H1 (cell line): ENCODE measurements at regions not wholly inside any gene's neighbourhood (a gene's known extent, or its start where the extent isn't known, plus 50 kb on each side); places are given as distances from the start of the nearest gene placed in this dataset.

Experiments
- CTCF ChIA-PET: fragments of 300-600 bp; sonication (Branson Sonifier 250); formaldehyde crosslinking; loops from one replicate; lab custom pipeline; 2021; ENCODE audit not compliant: partially characterized antibody; lab: Charles Lee
- POLR2A ChIA-PET: fragments of 300-600 bp; sonication (Branson Sonifier 250); formaldehyde crosslinking; loops from one replicate; lab custom pipeline; 2021; ENCODE audit warnings: inconsistent platforms; ENCODE audit not compliant: partially characterized antibody; lab: Charles Lee
- DNase-seq, 2 experiments: peaks; one replicate each; pipeline versions ENCODE4 v3.0.0 to v3.0.0-alpha.2; 2010 to 2022; ENCODE audit warnings: low spot score in 2 of 2, low read depth in 1 of 2, mixed read lengths in 1 of 2
- FAIRE-seq: peaks from 2 replicates; lab custom pipeline; 2011; peaks lifted over from hg19 to GRCh38; lab: Jason Lieb, UNC
- H2AFZ ChIP-seq: 2 replicates; pipeline ENCODE4 v1.8.1; 2012; ENCODE audit warnings: low read length, inconsistent platforms
- H2AK5ac ChIP-seq: 2 replicates; pipeline ENCODE4 v1.6.1; 2013; ENCODE audit warnings: low read depth, low read length
- H2BK120ac ChIP-seq: replicated peaks from 2 replicates; pipeline ENCODE3; 2013; ENCODE audit warnings: low read depth, low read length, inconsistent platforms
- H2BK12ac ChIP-seq: 2 replicates; pipeline ENCODE4 v1.6.1; 2013; ENCODE audit warnings: low read depth, low read length
- H2BK15ac ChIP-seq: 2 replicates; pipeline ENCODE4 v1.6.1; 2013; ENCODE audit warnings: low read length
- H2BK20ac ChIP-seq: 2 replicates; pipeline ENCODE4 v1.6.1; 2013; ENCODE audit warnings: low read length
- H2BK5ac ChIP-seq: 2 replicates; pipeline ENCODE4 v1.6.1; 2013; ENCODE audit warnings: low read depth, low read length
- H3K14ac ChIP-seq: 2 replicates; pipeline ENCODE4 v1.6.1; 2013; ENCODE audit warnings: inconsistent platforms; ENCODE audit not compliant: insufficient read length
- H3K18ac ChIP-seq: 2 replicates; pipeline ENCODE4 v1.6.1; 2013; ENCODE audit warnings: low read length; ENCODE audit errors: extremely low read depth
- H3K23ac ChIP-seq: 2 replicates; pipeline ENCODE4 v1.6.1; 2013; ENCODE audit warnings: inconsistent platforms; ENCODE audit not compliant: insufficient read length
- H3K23me2 ChIP-seq: 2 replicates; pipeline ENCODE4 v1.6.1; 2013; ENCODE audit warnings: low read depth, low read length
- H3K27ac ChIP-seq: 2 replicates; pipeline ENCODE4 v1.6.1; 2011; ENCODE audit warnings: low read depth, low read length, inconsistent platforms
- H3K27me3 ChIP-seq, 4 experiments: replicated peaks in 1 of 4; 1 replicate in 1 of 4; 2 replicates in 3 of 4; pipeline versions ENCODE4 v1.6.1 to v1.8.1; 2011 to 2013; ENCODE audit warnings: low read length in 3 of 4, mild to moderate bottlenecking in 3 of 4, inconsistent platforms in 2 of 4, mixed read lengths in 2 of 4, moderate library complexity in 1 of 4; ENCODE audit not compliant: control insufficient read depth in 3 of 4, insufficient read depth in 3 of 4; ENCODE audit errors: extremely low read depth in 1 of 4
- H3K36me3 ChIP-seq, 4 experiments: 2 replicates each; pipeline versions ENCODE4 v1.6.1 to v1.8.1; 2011 to 2013; ENCODE audit warnings: mild to moderate bottlenecking in 4 of 4, low read length in 3 of 4, moderate library complexity in 2 of 4, control low read depth in 1 of 4, inconsistent platforms in 1 of 4; ENCODE audit not compliant: insufficient read depth in 4 of 4, control insufficient read depth in 2 of 4
- H3K4ac ChIP-seq: replicated peaks from 2 replicates; pipeline ENCODE3; 2013; ENCODE audit warnings: low read length, low read depth, mixed read lengths, inconsistent platforms; ENCODE audit not compliant: insufficient read length
- H3K4me1 ChIP-seq, 4 experiments: replicated peaks in 1 of 4; 1 replicate in 1 of 4; 2 replicates in 3 of 4; pipeline versions ENCODE4 v1.6.1 to v1.8.1; 2011 to 2013; ENCODE audit warnings: low read length in 3 of 4, inconsistent platforms in 2 of 4, mixed read lengths in 1 of 4; ENCODE audit not compliant: insufficient read depth in 4 of 4, control insufficient read depth in 3 of 4
- H3K4me2 ChIP-seq, 2 experiments: 2 replicates each; pipeline versions ENCODE4 v1.6.1 to v1.8.1; 2011 to 2013; ENCODE audit warnings: low read depth in 2 of 2, low read length in 2 of 2, control low read depth in 1 of 2, inconsistent platforms in 1 of 2, mild to moderate bottlenecking in 1 of 2; ENCODE audit not compliant: insufficient read depth in 1 of 2
- H3K4me3 ChIP-seq, 4 experiments: fragments of 200-600, 300-600 bp in 1 of 4; sonication (generic), shearing (Covaris generic), sonication (Bioruptor Twin) in 1 of 4; 2 replicates each; pipeline versions ENCODE4 v1.5.1 to v1.8.1; 2011 to 2016; ENCODE audit warnings: low read length in 4 of 4, low read depth in 3 of 4, control low read depth in 2 of 4, inconsistent platforms in 2 of 4, mild to moderate bottlenecking in 2 of 4, mixed read lengths in 1 of 4, moderate library complexity in 1 of 4; ENCODE audit not compliant: insufficient read depth in 2 of 4; ENCODE audit errors: extremely low read depth in 1 of 4
- H3K56ac ChIP-seq: replicated peaks from 2 replicates; pipeline ENCODE3; 2013; ENCODE audit warnings: low read depth, mild to moderate bottlenecking, mixed read lengths, low read length, inconsistent platforms; ENCODE audit not compliant: insufficient read length
- H3K79me1 ChIP-seq: 2 replicates; pipeline ENCODE4 v1.6.1; 2013; ENCODE audit warnings: low read depth, low read length, control low read depth
- H3K79me2 ChIP-seq, 2 experiments: 2 replicates each; pipeline versions ENCODE4 v1.6.1 to v1.8.1; 2012 to 2013; ENCODE audit warnings: low read length in 2 of 2, mild to moderate bottlenecking in 2 of 2, inconsistent platforms in 1 of 2; ENCODE audit not compliant: insufficient read depth in 2 of 2, control insufficient read depth in 1 of 2
- H3K9ac ChIP-seq, 4 experiments: replicated peaks in 1 of 4; 1 replicate in 1 of 4; 2 replicates in 3 of 4; pipeline versions ENCODE4 v1.6.1 to v1.8.1; 2011 to 2013; ENCODE audit warnings: low read depth in 3 of 4, low read length in 3 of 4, control low read depth in 2 of 4, mild to moderate bottlenecking in 2 of 4, moderate library complexity in 2 of 4, inconsistent platforms in 1 of 4; ENCODE audit errors: extremely low read depth in 1 of 4
- H3K9me3 ChIP-seq, 2 experiments: 2 replicates each; pipeline versions ENCODE4 v1.6.1 to v1.8.1; 2012 to 2013; ENCODE audit warnings: mild to moderate bottlenecking in 2 of 2, moderate library complexity in 2 of 2, control low read depth in 1 of 2, inconsistent platforms in 1 of 2, low read depth in 1 of 2, low read length in 1 of 2, mixed read lengths in 1 of 2; ENCODE audit not compliant: insufficient read depth in 2 of 2
- H4K20me1 ChIP-seq, 2 experiments: replicated peaks in 1 of 2; 2 replicates each; pipeline versions ENCODE3 to v1.8.1; 2011 to 2013; ENCODE audit warnings: inconsistent platforms in 2 of 2, low read length in 2 of 2, mild to moderate bottlenecking in 1 of 2; ENCODE audit not compliant: insufficient read depth in 2 of 2, control insufficient read depth in 1 of 2
- H4K5ac ChIP-seq: 2 replicates; pipeline ENCODE4 v1.6.1; 2013; ENCODE audit warnings: low read length, low read depth, mixed read lengths, inconsistent platforms; ENCODE audit not compliant: insufficient read length
- H4K8ac ChIP-seq: 2 replicates; pipeline ENCODE4 v1.8.0; 2013; ENCODE audit warnings: mild to moderate bottlenecking, moderate library complexity, low read length, inconsistent platforms; ENCODE audit not compliant: insufficient read depth; ENCODE audit errors: extremely low read depth
- H4K91ac ChIP-seq: replicated peaks from 2 replicates; pipeline ENCODE3; 2013; ENCODE audit warnings: low read length, mixed read lengths, inconsistent platforms; ENCODE audit not compliant: insufficient read length
- CHD1 ChIP-seq: IDR thresholded peaks from 2 replicates; pipeline ENCODE4 v1.6.1; 2012; ENCODE audit warnings: low read depth, low read length, improper control_type of control experiment
- CHD2 ChIP-seq: IDR thresholded peaks from 2 replicates; pipeline ENCODE4 v1.6.1; 2012; ENCODE audit warnings: low read length, improper control_type of control experiment
- FOSL1 ChIP-seq: IDR thresholded peaks from 2 replicates; pipeline ENCODE4 v1.6.1; 2011; ENCODE audit warnings: mild to moderate bottlenecking, low read depth, low read length, moderate library complexity; ENCODE audit not compliant: insufficient read depth
- GABPA ChIP-seq: IDR thresholded peaks from 2 replicates; pipeline ENCODE4 v1.6.1; 2011; ENCODE audit warnings: mild to moderate bottlenecking, low read length, moderate library complexity, borderline replicate concordance; ENCODE audit not compliant: insufficient read depth
- GTF2F1 ChIP-seq: IDR thresholded peaks from 2 replicates; pipeline ENCODE4 v1.6.1; 2012; ENCODE audit warnings: low read depth, low read length, improper control_type of control experiment, borderline replicate concordance
- KDM4A ChIP-seq: IDR thresholded peaks from one replicate; pipeline ENCODE4 v1.7.1; 2012; ENCODE audit warnings: low read depth, mild to moderate bottlenecking, moderate library complexity, low read length, inconsistent platforms; ENCODE audit not compliant: severe bottlenecking
- KDM5A ChIP-seq: fragments of 200-600 bp; IDR thresholded peaks from 2 replicates; pipeline ENCODE4 v1.7.1; 2012; ENCODE audit warnings: mild to moderate bottlenecking, low read length, inconsistent platforms, mixed read lengths
- NANOG ChIP-seq: IDR thresholded peaks from 2 replicates; pipeline ENCODE4 v1.6.1; 2011; ENCODE audit warnings: low read length, low read depth, mild to moderate bottlenecking, inconsistent platforms; ENCODE audit not compliant: insufficient read depth, poor library complexity, severe bottlenecking
- SIRT6 ChIP-seq: IDR thresholded peaks from one replicate; pipeline ENCODE4 v1.7.1; 2012; ENCODE audit warnings: low read length, inconsistent platforms
- SUZ12 ChIP-seq: fragments of 200-600 bp; sonication (generic); IDR thresholded peaks from 2 replicates; pipeline ENCODE4 v1.6.1; 2012; ENCODE audit warnings: mild to moderate bottlenecking, inconsistent platforms, low read length, moderate library complexity, mixed read lengths
- TAF1 ChIP-seq: IDR thresholded peaks from 2 replicates; pipeline ENCODE4 v1.6.1; 2011; ENCODE audit warnings: mild to moderate bottlenecking, low read depth, low read length
- WGBS, 2 experiments: shearing (Covaris generic) in 1 of 2; methylation state at CpG; one replicate each; pipeline versions ENCODE4 v1.1.6 to v1.1.7; 2013 to 2015; ENCODE audit warnings: low lambda C conversion rate in 2 of 2, mixed read lengths in 2 of 2, inconsistent platforms in 1 of 2, low coverage in 1 of 2, missing lambda C conversion rate in 1 of 2; ENCODE audit not compliant: insufficient replicate concordance in 2 of 2, insufficient coverage in 1 of 2, insufficient read length in 1 of 2; ENCODE audit errors: extremely low coverage in 1 of 2, missing lambda C conversion rate in 1 of 2; 5-methylcytosine and 5-hydroxymethylcytosine counted together
- TF ChIP-seq, protein P1 (sequence below): IDR thresholded peaks from 2 replicates; pipeline ENCODE4 v1.6.1; 2012; ENCODE audit warnings: low read length, inconsistent platforms
- TF ChIP-seq, protein P2 (sequence below): IDR thresholded peaks from 2 replicates; pipeline ENCODE4 v1.6.1; 2011; ENCODE audit warnings: low read length, improper control_type of control experiment

DNA sequence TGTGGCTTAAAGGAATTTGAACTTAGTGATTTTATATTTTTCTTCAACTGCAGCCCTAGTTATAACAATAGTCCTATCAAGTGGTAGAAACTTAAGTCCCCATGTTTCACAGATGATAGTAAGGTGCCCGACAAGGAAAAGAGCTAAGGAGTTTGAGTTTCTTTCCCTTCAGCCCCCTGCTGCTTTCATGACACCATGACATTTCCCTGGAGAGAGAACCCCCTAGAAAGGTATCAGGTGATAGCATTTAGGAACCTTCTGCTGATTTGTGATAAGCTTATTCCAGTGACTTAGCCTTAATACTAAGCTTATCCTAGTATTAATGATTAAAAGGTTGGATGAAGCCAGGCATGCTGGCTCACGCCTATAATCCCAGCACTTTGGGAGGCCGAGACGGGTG lies 623.8 kb upstream of the TYRP1 start:
- H3K4ac ChIP-seq = no peak overlapping the region
- H2AK5ac ChIP-seq = no peak overlapping the region
- peaks cover 3 to 4% of the 10 kb centered on the region in 2 experiments; a peak in 2 of 4 replicates for H3K9me3 ChIP-seq
- no peak overlapping the region for H2BK120ac ChIP-seq
- FAIRE-seq (no peak), DNase-seq (no peak)
- 90% methylated on average over 4 of the region's 4 CpGs; no CpG with 5 or more reads in 1 of the 2 experiments for WGBS, 2 experiments
- H3K23me2 ChIP-seq = no peaks in the 10 kb centered on the region
- H2AFZ ChIP-seq = no peak overlapping the region
- H2BK12ac ChIP-seq = no peak overlapping the region
- H3K14ac ChIP-seq = no peak overlapping the region
- no peak overlapping the region for H3K27ac ChIP-seq
- POLR2A ChIA-PET = no interaction called here
- no peaks in the 10 kb centered on the region for H3K27me3 ChIP-seq
- H4K5ac ChIP-seq = no peak overlapping the region
- H3K4me2 ChIP-seq = no peak overlapping the region
- no peak overlapping the region for H2BK20ac ChIP-seq
- no peaks in the 10 kb centered on the region for H3K79me2 ChIP-seq
- H3K9ac ChIP-seq = no peak overlapping the region
- no peaks in the 10 kb centered on the region for H3K36me3 ChIP-seq
- no peak overlapping the region for H4K8ac ChIP-seq
- H2BK5ac ChIP-seq = no peak overlapping the region
- H3K4me3 ChIP-seq = no peak overlapping the region
- H3K4me1 ChIP-seq = no peaks in the 10 kb centered on the region
- H3K56ac ChIP-seq = no peak overlapping the region
- H3K23ac ChIP-seq = no peak overlapping the region
- H4K91ac ChIP-seq = no peak overlapping the region
- CTCF ChIA-PET = no interaction called here
- H3K79me1 ChIP-seq = no peaks in the 10 kb centered on the region
- H4K20me1 ChIP-seq = no peaks in the 10 kb centered on the region
- no peak overlapping the region for H3K18ac ChIP-seq
- no peak overlapping the region for H2BK15ac ChIP-seq
- TF ChIP-seq KDM5A (no peak), GTF2F1 (no peak), NANOG (no peak), CHD2 (no peak), KDM4A (no peak), GABPA (no peak), CHD1 (no peak), TAF1 (no peak), FOSL1 (no peak), SUZ12 (no peak), SIRT6 (no peak)
- TF ChIP-seq, protein P1, sequence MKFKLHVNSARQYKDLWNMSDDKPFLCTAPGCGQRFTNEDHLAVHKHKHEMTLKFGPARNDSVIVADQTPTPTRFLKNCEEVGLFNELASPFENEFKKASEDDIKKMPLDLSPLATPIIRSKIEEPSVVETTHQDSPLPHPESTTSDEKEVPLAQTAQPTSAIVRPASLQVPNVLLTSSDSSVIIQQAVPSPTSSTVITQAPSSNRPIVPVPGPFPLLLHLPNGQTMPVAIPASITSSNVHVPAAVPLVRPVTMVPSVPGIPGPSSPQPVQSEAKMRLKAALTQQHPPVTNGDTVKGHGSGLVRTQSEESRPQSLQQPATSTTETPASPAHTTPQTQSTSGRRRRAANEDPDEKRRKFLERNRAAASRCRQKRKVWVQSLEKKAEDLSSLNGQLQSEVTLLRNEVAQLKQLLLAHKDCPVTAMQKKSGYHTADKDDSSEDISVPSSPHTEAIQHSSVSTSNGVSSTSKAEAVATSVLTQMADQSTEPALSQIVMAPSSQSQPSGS = no peak
- TF ChIP-seq, protein P2, sequence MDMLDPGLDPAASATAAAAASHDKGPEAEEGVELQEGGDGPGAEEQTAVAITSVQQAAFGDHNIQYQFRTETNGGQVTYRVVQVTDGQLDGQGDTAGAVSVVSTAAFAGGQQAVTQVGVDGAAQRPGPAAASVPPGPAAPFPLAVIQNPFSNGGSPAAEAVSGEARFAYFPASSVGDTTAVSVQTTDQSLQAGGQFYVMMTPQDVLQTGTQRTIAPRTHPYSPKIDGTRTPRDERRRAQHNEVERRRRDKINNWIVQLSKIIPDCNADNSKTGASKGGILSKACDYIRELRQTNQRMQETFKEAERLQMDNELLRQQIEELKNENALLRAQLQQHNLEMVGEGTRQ = no peak
